Femur (tissue), 1 donor: ENCODE measurements at regions not wholly inside any gene's neighbourhood (a gene's known extent, or its start where the extent isn't known, plus 50 kb on each side); places are given as distances from the start of the nearest gene placed in this dataset.

Source experiments
- DNase-seq: peaks from one replicate; pipeline ENCODE4 v3.0.0-alpha.2; 2017

- DNase-seq: no peak
Observed at GRCh38 chr2:44879269-44880124, 62.0 kb upstream of the SIX3 start.

- no peak for DNase-seq
Observed at GRCh38 chr2:44880125-44880483, 61.4 kb upstream of the SIX3 start.

- no peak for DNase-seq
Observed at GRCh38 chr2:44881856-44882255, 59.6 kb upstream of the SIX3 start.

GRCh38 chr2:44883356-44883755 is 58.1 kb upstream of the SIX3 start:
- no peak for DNase-seq

- no peak for DNase-seq
Observed at GRCh38 chr2:44884231-44884630, 57.3 kb upstream of the SIX3 start.

GRCh38 chr2:44884677-44885076 is 56.8 kb upstream of the SIX3 start:
- DNase-seq: no peak

GRCh38 chr2:44886414-44886813 is 55.1 kb upstream of the SIX3 start:
- peak; percentile 28 for DNase-seq

GRCh38 chr2:44889096-44889495 is 52.4 kb upstream of the SIX3 start:
- DNase-seq: no peak
